H9 (cell line): ENCODE measurements at regions not wholly inside any gene's neighbourhood (a gene's known extent, or its start where the extent isn't known, plus 50 kb on each side); places are given as distances from the start of the nearest gene placed in this dataset.

Experiments
- DNase-seq: peaks from one replicate; pipeline ENCODE4 v3.0.0-alpha.2; 2017
- H2AFZ ChIP-seq: one replicate; pipeline ENCODE4 v1.6.1; 2013; ENCODE audit warnings: mild to moderate bottlenecking, low read length, control low read depth, moderate library complexity
- H2AK5ac ChIP-seq: 2 replicates; pipeline ENCODE4 v1.6.1; 2013; ENCODE audit warnings: low read length, control low read depth, mixed read lengths; ENCODE audit not compliant: insufficient read length
- H2BK120ac ChIP-seq: one replicate; pipeline ENCODE4 v1.6.1; 2013; ENCODE audit warnings: low read depth, mild to moderate bottlenecking, low read length, control low read depth, inconsistent platforms; ENCODE audit not compliant: poor library complexity, severe bottlenecking
- H2BK12ac ChIP-seq: 2 replicates; pipeline ENCODE4 v1.6.1; 2013; ENCODE audit warnings: low read length, control low read depth, mixed read lengths, low read depth; ENCODE audit not compliant: insufficient read length
- H2BK15ac ChIP-seq: 2 replicates; pipeline ENCODE4 v1.6.1; 2013; ENCODE audit warnings: low read depth, low read length, control low read depth
- H2BK20ac ChIP-seq: one replicate; pipeline ENCODE4 v1.6.1; 2013; ENCODE audit warnings: low read depth, mild to moderate bottlenecking, low read length, control low read depth, inconsistent platforms; ENCODE audit not compliant: poor library complexity, severe bottlenecking
- H2BK5ac ChIP-seq: 2 replicates; pipeline ENCODE4 v1.6.1; 2013; ENCODE audit warnings: low read length, control low read depth, mixed read lengths; ENCODE audit not compliant: insufficient read length
- H3K14ac ChIP-seq: 2 replicates; pipeline ENCODE4 v1.6.1; 2013; ENCODE audit warnings: low read length, control low read depth; ENCODE audit not compliant: insufficient read depth
- H3K18ac ChIP-seq: 2 replicates; pipeline ENCODE4 v1.6.1; 2013; ENCODE audit warnings: low read depth, mild to moderate bottlenecking, mixed read lengths, low read length, control low read depth; ENCODE audit not compliant: insufficient read length
- H3K23ac ChIP-seq: 2 replicates; pipeline ENCODE4 v1.6.1; 2013; ENCODE audit warnings: low read length, control low read depth, mixed read lengths, low read depth; ENCODE audit not compliant: insufficient read length
- H3K23me2 ChIP-seq: 2 replicates; pipeline ENCODE4 v1.6.1; 2013; ENCODE audit warnings: low read depth, mild to moderate bottlenecking, mixed read lengths, low read length, control low read depth; ENCODE audit not compliant: insufficient read length, poor library complexity, severe bottlenecking
- H3K27ac ChIP-seq: 2 replicates; pipeline ENCODE4 v1.5.1; 2013; ENCODE audit warnings: low read length, control low read depth, mixed read lengths, low read depth; ENCODE audit not compliant: insufficient read length
- H3K27me3 ChIP-seq: 2 replicates; pipeline ENCODE4 v1.6.1; 2013; ENCODE audit warnings: low read length, control low read depth, inconsistent platforms; ENCODE audit not compliant: insufficient read depth
- H3K4ac ChIP-seq: 2 replicates; pipeline ENCODE4 v1.6.1; 2013; ENCODE audit warnings: low read depth, mild to moderate bottlenecking, control low read depth, inconsistent platforms, low read length, moderate library complexity
- H3K4me1 ChIP-seq: 2 replicates; pipeline ENCODE4 v1.6.1; 2013; ENCODE audit warnings: low read length, control low read depth, inconsistent platforms; ENCODE audit not compliant: insufficient read depth
- H3K4me2 ChIP-seq: 2 replicates; pipeline ENCODE4 v1.6.1; 2013; ENCODE audit warnings: low read length, control low read depth, mixed read lengths; ENCODE audit not compliant: insufficient read length, insufficient read depth
- H3K56ac ChIP-seq: 2 replicates; pipeline ENCODE4 v1.6.1; 2013; ENCODE audit warnings: low read depth, mild to moderate bottlenecking, mixed read lengths, low read length, control low read depth; ENCODE audit not compliant: insufficient read length
- H3K79me1 ChIP-seq: 2 replicates; pipeline ENCODE4 v1.6.1; 2013; ENCODE audit warnings: low read depth, mild to moderate bottlenecking, moderate library complexity, low read length, control low read depth, inconsistent platforms; ENCODE audit not compliant: insufficient read depth, poor library complexity, severe bottlenecking
- H3K79me2 ChIP-seq: 2 replicates; pipeline ENCODE4 v1.6.1; 2013; ENCODE audit warnings: low read length, control low read depth, inconsistent platforms; ENCODE audit not compliant: insufficient read depth
- H3K9ac ChIP-seq: 2 replicates; pipeline ENCODE4 v1.6.1; 2013; ENCODE audit warnings: low read length, control low read depth, mixed read lengths; ENCODE audit not compliant: insufficient read length; ENCODE audit errors: extremely low read depth
- H3K9me3 ChIP-seq: one replicate; pipeline ENCODE4 v1.6.1; 2013; ENCODE audit warnings: low read depth, low read length, inconsistent platforms; ENCODE audit not compliant: control insufficient read depth
- H3T11ph ChIP-seq: one replicate; pipeline ENCODE4 v1.6.1; 2013; ENCODE audit warnings: mild to moderate bottlenecking, low read length, control low read depth, inconsistent platforms
- H4K20me1 ChIP-seq: one replicate; pipeline ENCODE4 v1.6.1; 2013; ENCODE audit not compliant: control insufficient read depth, insufficient read length, insufficient read depth
- H4K5ac ChIP-seq: 2 replicates; pipeline ENCODE4 v1.6.1; 2013; ENCODE audit warnings: low read depth, mild to moderate bottlenecking, mixed read lengths, low read length, control low read depth; ENCODE audit not compliant: insufficient read length
- H4K8ac ChIP-seq: replicated peaks from 2 replicates; pipeline ENCODE4 v1.6.1; 2013; ENCODE audit warnings: low read length, control low read depth, mixed read lengths, low read depth; ENCODE audit not compliant: insufficient read length
- H4K91ac ChIP-seq: 2 replicates; pipeline ENCODE4 v1.6.1; 2013; ENCODE audit warnings: low read depth, mild to moderate bottlenecking, moderate library complexity, mixed read lengths, low read length, control low read depth; ENCODE audit not compliant: insufficient read length
- H3K27ac Mint-ChIP-seq, 3 experiments: 2 replicates in 2 of 3; 3 replicates in 1 of 3; pipeline ENCODE4 v1.8.0; 2020 to 2021; ENCODE audit warnings: mixed read lengths in 3 of 3, mild to moderate bottlenecking in 1 of 3, moderate library complexity in 1 of 3
- H3K27me3 Mint-ChIP-seq: 2 replicates; pipeline ENCODE4 v1.8.0; 2021; ENCODE audit warnings: low read depth, mild to moderate bottlenecking, moderate library complexity, mixed read lengths
- H3K36me3 Mint-ChIP-seq, 3 experiments: 2 replicates in 2 of 3; 3 replicates in 1 of 3; pipeline ENCODE4 v1.8.0; 2020 to 2021; ENCODE audit warnings: low read depth in 3 of 3, mixed read lengths in 3 of 3; ENCODE audit not compliant: insufficient read depth in 1 of 3
- H3K4me1 Mint-ChIP-seq, 2 experiments: 2 replicates each; pipeline ENCODE4 v1.8.0; 2020; ENCODE audit warnings: mixed read lengths in 2 of 2
- H3K4me3 Mint-ChIP-seq, 2 experiments: 2 replicates in 1 of 2; 3 replicates in 1 of 2; pipeline ENCODE4 v1.8.0; 2020 to 2021; ENCODE audit warnings: mild to moderate bottlenecking in 2 of 2, mixed read lengths in 2 of 2, moderate library complexity in 1 of 2
- H3K9me3 Mint-ChIP-seq, 2 experiments: 2 replicates in 1 of 2; 3 replicates in 1 of 2; pipeline ENCODE4 v1.8.0; 2020; ENCODE audit warnings: mild to moderate bottlenecking in 2 of 2, mixed read lengths in 2 of 2, moderate library complexity in 1 of 2
- WGBS: extraction: QIAGEN DNeasy Blood & Tissue Kit; methylation state at CpG from one replicate; pipeline ENCODE4 v1.1.7; 2013; ENCODE audit warnings: missing lambda C conversion rate, low lambda C conversion rate, mixed read lengths; ENCODE audit not compliant: insufficient read length; ENCODE audit errors: extremely low coverage; 5-methylcytosine and 5-hydroxymethylcytosine counted together
- TF ChIP-seq, protein P1 (sequence below): fragments of 200-600 bp; sonication (generic); conservative IDR thresholded peaks from 3 replicates; pipeline ENCODE4 v1.8.0; 2021; ENCODE audit warnings: antibody characterized with exemption, mild to moderate bottlenecking

DNA sequence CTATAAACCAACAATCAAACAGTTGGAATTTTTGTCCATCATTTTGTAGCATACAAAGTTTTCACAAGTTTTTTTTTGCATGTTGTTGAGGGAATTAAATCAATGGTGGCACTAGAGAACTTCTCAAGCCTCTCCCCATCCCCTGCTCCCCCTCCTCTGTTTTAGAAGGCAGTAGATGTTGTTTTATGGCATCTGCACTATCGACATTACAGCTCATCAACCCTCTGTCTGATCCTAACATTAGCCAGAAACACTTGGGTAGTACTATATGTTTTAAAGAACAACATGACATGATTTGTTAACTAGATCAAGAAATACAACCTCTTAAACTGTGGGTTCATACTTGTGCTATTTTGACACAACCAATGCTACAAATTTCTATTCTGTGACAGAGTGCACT, 306.5 kb upstream of the NR5A2 start:
- no peak overlapping the region for H3K4me3 Mint-ChIP-seq
- Histone ChIP-seq H3K23me2 (no peaks in the 10 kb centered on the region), H2BK120ac (no peak overlapping the region), H2BK5ac (no peak overlapping the region), H4K5ac (no peak overlapping the region), H3K4me2 (no peak overlapping the region), H3K27ac (no peak overlapping the region), H3K56ac (no peak overlapping the region), H3K9me3 (no peaks in the 10 kb centered on the region), H2BK20ac (no peak overlapping the region), H4K91ac (no peak overlapping the region), H3K14ac (no peak overlapping the region), H3K4ac (no peak overlapping the region), H3K18ac (no peak overlapping the region), H4K20me1 (no peaks in the 10 kb centered on the region), H2BK15ac (no peak overlapping the region), H3K23ac (no peak overlapping the region), H2AFZ (no peak overlapping the region), H3K4me1 (no peaks in the 10 kb centered on the region), H3K27me3 (no peaks in the 10 kb centered on the region), H3K79me2 (no peaks in the 10 kb centered on the region), H2AK5ac (no peak overlapping the region), H3K9ac (no peak overlapping the region), H4K8ac (no peak overlapping the region), H3T11ph (no peak overlapping the region), H2BK12ac (no peak overlapping the region), H3K79me1 (no peaks in the 10 kb centered on the region)
- H3K4me1 Mint-ChIP-seq: peaks cover 9 to 11% of the 10 kb centered on the region in 2 experiments
- H3K9me3 Mint-ChIP-seq: no peaks in the 10 kb centered on the region
- WGBS: no CpG with 5 or more reads among the region's 1 CpG
- DNase-seq: no peak
- no peaks in the 10 kb centered on the region for H3K27me3 Mint-ChIP-seq
- TF ChIP-seq, protein P1, sequence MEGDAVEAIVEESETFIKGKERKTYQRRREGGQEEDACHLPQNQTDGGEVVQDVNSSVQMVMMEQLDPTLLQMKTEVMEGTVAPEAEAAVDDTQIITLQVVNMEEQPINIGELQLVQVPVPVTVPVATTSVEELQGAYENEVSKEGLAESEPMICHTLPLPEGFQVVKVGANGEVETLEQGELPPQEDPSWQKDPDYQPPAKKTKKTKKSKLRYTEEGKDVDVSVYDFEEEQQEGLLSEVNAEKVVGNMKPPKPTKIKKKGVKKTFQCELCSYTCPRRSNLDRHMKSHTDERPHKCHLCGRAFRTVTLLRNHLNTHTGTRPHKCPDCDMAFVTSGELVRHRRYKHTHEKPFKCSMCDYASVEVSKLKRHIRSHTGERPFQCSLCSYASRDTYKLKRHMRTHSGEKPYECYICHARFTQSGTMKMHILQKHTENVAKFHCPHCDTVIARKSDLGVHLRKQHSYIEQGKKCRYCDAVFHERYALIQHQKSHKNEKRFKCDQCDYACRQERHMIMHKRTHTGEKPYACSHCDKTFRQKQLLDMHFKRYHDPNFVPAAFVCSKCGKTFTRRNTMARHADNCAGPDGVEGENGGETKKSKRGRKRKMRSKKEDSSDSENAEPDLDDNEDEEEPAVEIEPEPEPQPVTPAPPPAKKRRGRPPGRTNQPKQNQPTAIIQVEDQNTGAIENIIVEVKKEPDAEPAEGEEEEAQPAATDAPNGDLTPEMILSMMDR: no peak
- H3K36me3 Mint-ChIP-seq: no peaks in the 10 kb centered on the region
- no peak overlapping the region for H3K27ac Mint-ChIP-seq
